KMS-11 (cell line): ENCODE measurements at regions not wholly inside any gene's neighbourhood (a gene's known extent, or its start where the extent isn't known, plus 50 kb on each side); places are given as distances from the start of the nearest gene placed in this dataset.

ENCODE experiments used
- H2AFZ ChIP-seq: fragments of 200-600 bp; sonication (generic); 2 replicates; pipeline ENCODE4 v1.6.1; 2016; ENCODE audit warnings: antibody characterized with exemption, mixed run types, low read depth
- H3K27ac ChIP-seq: fragments of 200-600 bp; sonication (generic); 2 replicates; pipeline ENCODE4 v1.6.1; 2016; ENCODE audit warnings: mild to moderate bottlenecking, mixed run types
- H3K27me3 ChIP-seq: fragments of 200-600 bp; sonication (generic); 2 replicates; pipeline ENCODE4 v1.6.1; 2017; ENCODE audit warnings: mild to moderate bottlenecking, low read depth, mixed run types, moderate library complexity; ENCODE audit not compliant: insufficient read depth
- H3K36me3 ChIP-seq: fragments of 200-600 bp; sonication (generic); 2 replicates; pipeline ENCODE4 v1.6.1; 2017; ENCODE audit warnings: mild to moderate bottlenecking, mixed run types; ENCODE audit not compliant: insufficient read depth
- H3K4me1 ChIP-seq: fragments of 200-600 bp; sonication (generic); 2 replicates; pipeline ENCODE4 v1.6.1; 2016; ENCODE audit warnings: mild to moderate bottlenecking, low read depth, mixed run types; ENCODE audit not compliant: poor library complexity, severe bottlenecking
- H3K4me2 ChIP-seq: fragments of 200-600 bp; sonication (generic); 2 replicates; pipeline ENCODE4 v1.7.0; 2016; ENCODE audit warnings: mild to moderate bottlenecking, mixed run types
- H3K4me3 ChIP-seq: fragments of 200-600 bp; sonication (generic); IDR thresholded peaks from 2 replicates; pipeline ENCODE4 v1.6.1; 2017; ENCODE audit warnings: low read depth, low read length, mixed read lengths; ENCODE audit not compliant: insufficient read depth
- H3K79me2 ChIP-seq: fragments of 200-600 bp; sonication (generic); 2 replicates; pipeline ENCODE4 v1.6.1; 2016; ENCODE audit warnings: low read depth, mixed run types; ENCODE audit not compliant: insufficient read depth
- H3K9ac ChIP-seq: fragments of 200-600 bp; sonication (generic); 2 replicates; pipeline ENCODE4 v1.6.1; 2016; ENCODE audit warnings: mild to moderate bottlenecking, mixed run types
- H4K20me1 ChIP-seq: fragments of 200-600 bp; sonication (generic); 2 replicates; pipeline ENCODE4 v1.6.1; 2016; ENCODE audit warnings: mild to moderate bottlenecking, mixed run types; ENCODE audit not compliant: insufficient read depth
- TF ChIP-seq, protein P1 (sequence below): fragments of 200-600 bp; sonication (generic); conservative IDR thresholded peaks from 2 replicates; pipeline ENCODE4 v1.6.1; 2017; ENCODE audit warnings: low read depth, mild to moderate bottlenecking, antibody characterized with exemption, low read length, moderate library complexity, mixed read lengths

DNA sequence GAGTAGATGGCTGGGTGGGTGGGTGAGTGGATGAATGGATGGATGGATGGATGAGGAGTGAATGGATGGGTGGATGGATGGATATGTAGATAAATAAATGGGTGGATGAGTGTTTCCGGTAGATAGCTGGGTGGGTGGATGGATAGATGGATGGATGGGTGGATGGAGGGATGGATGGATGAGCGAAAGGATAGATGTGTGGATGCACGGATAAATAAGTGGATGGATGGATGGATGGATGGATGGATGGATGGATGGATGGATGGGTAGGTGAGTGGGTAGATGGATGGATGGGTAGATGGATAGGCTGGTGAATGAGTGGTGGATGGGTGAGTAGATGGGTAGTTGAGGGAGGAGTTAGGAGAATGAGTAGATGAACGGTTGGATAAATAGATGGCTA is 349.3 kb downstream of the MN1 start:
- Histone ChIP-seq H3K4me1 (no peaks in the 10 kb centered on the region), H3K36me3 (no peaks in the 10 kb centered on the region), H3K9ac (no peak overlapping the region), H3K4me3 (no peak overlapping the region), H3K27me3 (peaks cover 4% of the 10 kb centered on the region; the same call in 1 of the 2 replicates), H3K79me2 (no peaks in the 10 kb centered on the region), H4K20me1 (no peaks in the 10 kb centered on the region), H3K4me2 (no peak overlapping the region), H2AFZ (no peak overlapping the region), H3K27ac (no peak overlapping the region)
- TF ChIP-seq, protein P1, sequence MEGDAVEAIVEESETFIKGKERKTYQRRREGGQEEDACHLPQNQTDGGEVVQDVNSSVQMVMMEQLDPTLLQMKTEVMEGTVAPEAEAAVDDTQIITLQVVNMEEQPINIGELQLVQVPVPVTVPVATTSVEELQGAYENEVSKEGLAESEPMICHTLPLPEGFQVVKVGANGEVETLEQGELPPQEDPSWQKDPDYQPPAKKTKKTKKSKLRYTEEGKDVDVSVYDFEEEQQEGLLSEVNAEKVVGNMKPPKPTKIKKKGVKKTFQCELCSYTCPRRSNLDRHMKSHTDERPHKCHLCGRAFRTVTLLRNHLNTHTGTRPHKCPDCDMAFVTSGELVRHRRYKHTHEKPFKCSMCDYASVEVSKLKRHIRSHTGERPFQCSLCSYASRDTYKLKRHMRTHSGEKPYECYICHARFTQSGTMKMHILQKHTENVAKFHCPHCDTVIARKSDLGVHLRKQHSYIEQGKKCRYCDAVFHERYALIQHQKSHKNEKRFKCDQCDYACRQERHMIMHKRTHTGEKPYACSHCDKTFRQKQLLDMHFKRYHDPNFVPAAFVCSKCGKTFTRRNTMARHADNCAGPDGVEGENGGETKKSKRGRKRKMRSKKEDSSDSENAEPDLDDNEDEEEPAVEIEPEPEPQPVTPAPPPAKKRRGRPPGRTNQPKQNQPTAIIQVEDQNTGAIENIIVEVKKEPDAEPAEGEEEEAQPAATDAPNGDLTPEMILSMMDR, result no peak

DNA sequence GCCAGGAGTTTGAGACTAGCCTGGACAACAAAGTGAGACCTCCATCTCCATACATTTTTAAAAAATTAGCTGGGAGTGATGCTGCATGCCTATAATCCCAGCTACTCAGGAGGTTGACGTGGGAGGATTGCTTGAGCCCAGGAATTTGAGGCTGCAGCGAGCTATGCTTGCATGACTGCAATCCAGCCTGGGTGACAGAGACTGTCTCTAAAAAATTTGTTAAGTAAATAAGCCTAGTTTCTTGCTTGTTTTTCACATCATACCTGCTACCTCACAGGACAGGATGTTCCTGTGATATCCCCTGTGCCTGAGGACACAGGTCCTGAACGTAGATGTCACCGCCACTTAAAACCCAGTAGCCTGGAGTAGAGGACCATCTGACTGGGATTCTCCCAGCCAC is 348.6 kb downstream of the MN1 start:
- no peaks in the 10 kb centered on the region for H3K79me2 ChIP-seq
- H3K27ac ChIP-seq, result no peak overlapping the region
- peaks cover 4% of the 10 kb centered on the region; the same call in 1 of the 2 replicates for H3K27me3 ChIP-seq
- no peaks in the 10 kb centered on the region for H4K20me1 ChIP-seq
- H3K4me2 ChIP-seq, result no peak overlapping the region
- H3K36me3 ChIP-seq, result no peaks in the 10 kb centered on the region
- TF ChIP-seq, protein P1, result no peak
- no peak overlapping the region for H3K9ac ChIP-seq
- H3K4me3 ChIP-seq, result no peak overlapping the region
- no peaks in the 10 kb centered on the region for H3K4me1 ChIP-seq
- H2AFZ ChIP-seq, result no peak overlapping the region

DNA sequence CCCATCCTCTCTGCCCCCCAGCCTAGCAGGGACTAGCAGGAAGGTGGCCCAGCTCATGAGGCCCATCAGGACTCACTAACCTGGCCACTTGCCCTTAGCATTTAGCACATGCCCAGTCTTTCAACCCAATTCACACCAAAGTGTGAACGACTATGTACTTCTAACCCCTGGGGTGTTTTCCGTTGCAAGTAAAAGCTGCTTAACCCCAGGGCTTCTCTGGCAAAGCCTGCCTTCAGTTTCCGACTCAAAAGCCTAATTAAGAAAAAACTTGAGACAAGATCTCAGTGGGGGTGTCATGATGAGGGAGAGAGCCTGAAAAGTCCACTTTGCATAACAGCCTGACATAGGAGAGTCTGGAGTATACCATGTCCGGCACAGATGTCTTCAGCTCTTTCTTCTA is 347.8 kb downstream of the MN1 start:
- Histone ChIP-seq H3K4me2 (no peak overlapping the region), H3K27me3 (peaks cover 4% of the 10 kb centered on the region; the same call in 1 of the 2 replicates), H2AFZ (no peak overlapping the region), H3K4me1 (no peaks in the 10 kb centered on the region), H3K36me3 (no peaks in the 10 kb centered on the region), H3K79me2 (no peaks in the 10 kb centered on the region), H3K27ac (no peak overlapping the region), H4K20me1 (no peaks in the 10 kb centered on the region), H3K4me3 (no peak overlapping the region), H3K9ac (no peak overlapping the region)
- TF ChIP-seq, protein P1, result no peak

GRCh38 chr22:27454807-27455450 is 346.6 kb downstream of the MN1 start:
- Histone ChIP-seq H2AFZ (no peak overlapping the region), H3K4me1 (no peaks in the 10 kb centered on the region), H3K36me3 (no peaks in the 10 kb centered on the region)

More at GRCh38 chr22:27454807-27455450, 346.6 kb downstream of the MN1 start:
- Histone ChIP-seq H3K79me2 (no peaks in the 10 kb centered on the region), H3K27me3 (peaks cover 6% of the 10 kb centered on the region; the same call in 1 of the 2 replicates), H4K20me1 (no peaks in the 10 kb centered on the region), H3K27ac (no peak overlapping the region), H3K4me3 (no peak overlapping the region), H3K4me2 (no peak overlapping the region), H3K9ac (no peak overlapping the region)
- TF ChIP-seq, protein P1, result no peak
